Keratinocyte (primary cell): ENCODE measurements at regions not wholly inside any gene's neighbourhood (a gene's known extent, or its start where the extent isn't known, plus 50 kb on each side); places are given as distances from the start of the nearest gene placed in this dataset.

ENCODE experiments used
- DNase-seq: peaks from one replicate; pipeline ENCODE4 v3.0.0-alpha.2; 2011; ENCODE audit warnings: low read depth, missing footprints, low spot score
- FAIRE-seq: peaks from 2 replicates; lab custom pipeline; 2011; peaks lifted over from hg19 to GRCh38; lab: Jason Lieb, UNC
- H2AFZ ChIP-seq: 2 replicates; pipeline ENCODE4 v1.6.0; 2012; ENCODE audit warnings: low read length, control low read depth, inconsistent platforms; ENCODE audit not compliant: control insufficient read depth
- H3K27ac ChIP-seq: 2 replicates; pipeline ENCODE4 v1.5.1; 2011; ENCODE audit warnings: low read length; ENCODE audit not compliant: control insufficient read depth, insufficient read depth
- H3K27me3 ChIP-seq: 3 replicates; pipeline ENCODE4 v1.6.0; 2011; ENCODE audit warnings: low read length; ENCODE audit not compliant: control insufficient read depth, insufficient read depth; ENCODE audit errors: extremely low read depth
- H3K36me3 ChIP-seq, 2 experiments: 2 replicates in 1 of 2; 3 replicates in 1 of 2; pipeline ENCODE4 v1.5.1; 2011; ENCODE audit warnings: low read length in 2 of 2, mild to moderate bottlenecking in 1 of 2; ENCODE audit not compliant: control insufficient read depth in 2 of 2, insufficient read depth in 2 of 2; ENCODE audit errors: extremely low read depth in 1 of 2
- H3K4me1 ChIP-seq: 3 replicates; pipeline ENCODE4 v1.5.1; 2011; ENCODE audit warnings: low read length; ENCODE audit not compliant: control insufficient read depth, insufficient read depth; ENCODE audit errors: extremely low read depth
- H3K4me2 ChIP-seq: 3 replicates; pipeline ENCODE4 v1.6.0; 2011; ENCODE audit warnings: low read depth, low read length; ENCODE audit not compliant: control insufficient read depth, insufficient read depth; ENCODE audit errors: extremely low read depth
- H3K4me3 ChIP-seq, 3 experiments: fragments of 200-600 bp in 1 of 3; sonication (generic) in 1 of 3; 2 replicates in 2 of 3; 3 replicates in 1 of 3; pipeline ENCODE4 v1.5.1; 2011 to 2016; ENCODE audit warnings: low read length in 3 of 3, mild to moderate bottlenecking in 3 of 3, control low read depth in 2 of 3, inconsistent platforms in 1 of 3, low read depth in 1 of 3, mixed read lengths in 1 of 3, mixed run types in 1 of 3, moderate library complexity in 1 of 3; ENCODE audit not compliant: control insufficient read depth in 2 of 3, insufficient read depth in 2 of 3; ENCODE audit errors: extremely low read depth in 1 of 3
- H3K79me2 ChIP-seq: 2 replicates; pipeline ENCODE4 v1.6.0; 2012; ENCODE audit warnings: low read length; ENCODE audit not compliant: control insufficient read depth, insufficient read depth
- H3K9ac ChIP-seq: 3 replicates; pipeline ENCODE4 v1.6.0; 2011; ENCODE audit warnings: low read length; ENCODE audit not compliant: control insufficient read depth, insufficient read depth; ENCODE audit errors: extremely low read depth
- H3K9me1 ChIP-seq: 3 replicates; pipeline ENCODE4 v1.6.0; 2011; ENCODE audit warnings: low read length; ENCODE audit not compliant: control insufficient read depth, insufficient read depth; ENCODE audit errors: extremely low read depth
- H3K9me3 ChIP-seq: 2 replicates; pipeline ENCODE4 v1.5.1; 2012; ENCODE audit warnings: low read depth, low read length; ENCODE audit not compliant: control insufficient read depth
- H4K20me1 ChIP-seq: 3 replicates; pipeline ENCODE4 v1.6.0; 2011; ENCODE audit warnings: low read length; ENCODE audit not compliant: control insufficient read depth, insufficient read depth; ENCODE audit errors: extremely low read depth
- EZH2 ChIP-seq: IDR thresholded peaks from one replicate; pipeline ENCODE4 v1.6.1; 2012; ENCODE audit warnings: inconsistent platforms, mild to moderate bottlenecking, low read length, moderate library complexity
- dilution Hi-C: fragments of 300-500 bp; cut with MboI; formaldehyde crosslinking; loops from one replicate; pipeline ENCODE4 v1.7.0; 2020; ENCODE audit warnings: low sequenced_read_pairs; ENCODE audit not compliant: extremely low pct_ligation_motif_present
- TF ChIP-seq, protein P1 (sequence below), 3 experiments: IDR thresholded peaks in 1 of 3; conservative IDR thresholded peaks in 1 of 3; optimal IDR thresholded peaks in 1 of 3; 2 replicates in 2 of 3; 3 replicates in 1 of 3; pipeline versions ENCODE3 to v1.5.1; 2011; ENCODE audit warnings: low read length in 3 of 3, mild to moderate bottlenecking in 3 of 3, moderate library complexity in 2 of 3, control low read depth in 1 of 3, inconsistent platforms in 1 of 3; ENCODE audit not compliant: insufficient read depth in 2 of 3; ENCODE audit errors: extremely low read depth in 1 of 3

- Histone ChIP-seq H3K9ac (no peak overlapping the region), H3K36me3 (no peaks in the 10 kb centered on the region), H3K4me2 (no peak overlapping the region), H3K27me3 (no peaks in the 10 kb centered on the region), H4K20me1 (no peaks in the 10 kb centered on the region), H3K79me2 (no peaks in the 10 kb centered on the region), H2AFZ (no peak overlapping the region), H3K4me1 (no peaks in the 10 kb centered on the region), H3K4me3 (no peak overlapping the region), H3K9me1 (no peaks in the 10 kb centered on the region), H3K27ac (no peak overlapping the region), H3K9me3 (no peaks in the 10 kb centered on the region)
- no peak for TF ChIP-seq EZH2
- TF ChIP-seq, protein P1, sequence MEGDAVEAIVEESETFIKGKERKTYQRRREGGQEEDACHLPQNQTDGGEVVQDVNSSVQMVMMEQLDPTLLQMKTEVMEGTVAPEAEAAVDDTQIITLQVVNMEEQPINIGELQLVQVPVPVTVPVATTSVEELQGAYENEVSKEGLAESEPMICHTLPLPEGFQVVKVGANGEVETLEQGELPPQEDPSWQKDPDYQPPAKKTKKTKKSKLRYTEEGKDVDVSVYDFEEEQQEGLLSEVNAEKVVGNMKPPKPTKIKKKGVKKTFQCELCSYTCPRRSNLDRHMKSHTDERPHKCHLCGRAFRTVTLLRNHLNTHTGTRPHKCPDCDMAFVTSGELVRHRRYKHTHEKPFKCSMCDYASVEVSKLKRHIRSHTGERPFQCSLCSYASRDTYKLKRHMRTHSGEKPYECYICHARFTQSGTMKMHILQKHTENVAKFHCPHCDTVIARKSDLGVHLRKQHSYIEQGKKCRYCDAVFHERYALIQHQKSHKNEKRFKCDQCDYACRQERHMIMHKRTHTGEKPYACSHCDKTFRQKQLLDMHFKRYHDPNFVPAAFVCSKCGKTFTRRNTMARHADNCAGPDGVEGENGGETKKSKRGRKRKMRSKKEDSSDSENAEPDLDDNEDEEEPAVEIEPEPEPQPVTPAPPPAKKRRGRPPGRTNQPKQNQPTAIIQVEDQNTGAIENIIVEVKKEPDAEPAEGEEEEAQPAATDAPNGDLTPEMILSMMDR (optimal IDR thresholded peaks at IDR 0.05 in 1 of 3, IDR thresholded peaks at IDR 0.05 in 1 of 3, conservative IDR thresholded peaks at IDR 0.05 in 1 of 3; ENCODE audit: extremely low read depth in 1 of 3, insufficient read depth in 2 of 3, low read length in 3 of 3): no peak
- dilution Hi-C loops: no loop called here
- no peak for FAIRE-seq
- DNase-seq: no peak
Observed at GRCh38 chr5:68932830-68933434, 160.9 kb upstream of the SLC30A5 start.

DNA sequence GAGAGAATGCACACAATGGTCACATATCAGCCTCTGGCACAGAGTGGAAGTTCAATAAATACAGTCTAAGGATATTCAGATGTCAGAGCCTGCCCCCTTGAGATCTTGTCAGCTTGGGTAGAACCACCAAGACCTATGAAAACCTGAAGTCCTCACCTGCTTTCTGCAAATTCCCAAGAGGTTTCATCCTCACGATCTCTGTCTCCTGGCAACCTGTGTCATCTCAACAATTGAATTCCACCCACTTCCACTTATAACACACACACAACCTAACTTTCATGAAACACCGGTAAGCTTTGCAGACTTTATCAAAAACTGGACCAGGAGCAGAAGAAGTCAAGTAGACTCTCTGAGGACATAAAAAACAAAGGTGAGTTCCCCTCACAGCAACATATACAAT, 151.6 kb upstream of the SLC30A5 start:
- H3K9me1 ChIP-seq: no peaks in the 10 kb centered on the region
- no peak for TF ChIP-seq EZH2
- TF ChIP-seq, protein P1 (optimal IDR thresholded peaks at IDR 0.05 in 1 of 3, IDR thresholded peaks at IDR 0.05 in 1 of 3, conservative IDR thresholded peaks at IDR 0.05 in 1 of 3; ENCODE audit: extremely low read depth in 1 of 3, insufficient read depth in 2 of 3, low read length in 3 of 3): no peak
- no peak overlapping the region for H3K4me3 ChIP-seq
- no peak for FAIRE-seq
- H4K20me1 ChIP-seq: no peaks in the 10 kb centered on the region
- no peak overlapping the region for H3K27ac ChIP-seq
- DNase-seq: no peak
- H3K9ac ChIP-seq: no peak overlapping the region
- H3K36me3 ChIP-seq: no peaks in the 10 kb centered on the region
- no peak overlapping the region for H2AFZ ChIP-seq
- no peak overlapping the region for H3K4me2 ChIP-seq
- no peaks in the 10 kb centered on the region for H3K9me3 ChIP-seq
- no peaks in the 10 kb centered on the region for H3K27me3 ChIP-seq
- dilution Hi-C loops: no loop called here
- H3K4me1 ChIP-seq: no peaks in the 10 kb centered on the region
- H3K79me2 ChIP-seq: no peaks in the 10 kb centered on the region
